ENCODE measurements at regions not wholly inside any gene's neighbourhood (a gene's known extent, or its start where the extent isn't known, plus 50 kb on each side); places are given as distances from the start of the nearest gene placed in this dataset.
"Not testable (repeated sequence)": the region's sequence is repeated elsewhere in the genome, so short reads cannot be mapped to it uniquely, and the experiment has no call there.

- H3K27me3 ChIP-seq (ENCODE audit: control insufficient read depth, insufficient read depth, low read length); H3K4me1 ChIP-seq (ENCODE audit: control insufficient read depth in 2 of 3, insufficient read depth in 2 of 3, low read depth in 1 of 3, low read length in 3 of 3); H3K27ac ChIP-seq (ENCODE audit: low read depth in 2 of 2, low read length in 2 of 2); H3K4me3 ChIP-seq (ENCODE audit: low read length in 3 of 3); H3K36me3 ChIP-seq (ENCODE audit: control insufficient read depth in 2 of 3, insufficient read depth in 3 of 3, low read length in 3 of 3); DNase-seq; H3K9me3 ChIP-seq (ENCODE audit: control insufficient read depth in 2 of 3, insufficient read depth in 1 of 3, low read length in 3 of 3); intact Hi-C loops (cut with DNase I); FAIRE-seq; H3K9ac ChIP-seq (ENCODE audit: low read length in 3 of 3): not testable (repeated sequence)
Measured at GRCh38 chr9:42931045-42931444, 747.6 kb downstream of the SPATA31A6 start.

- H3K4me1 ChIP-seq (ENCODE audit: control insufficient read depth in 2 of 3, insufficient read depth in 2 of 3, low read depth in 1 of 3, low read length in 3 of 3); intact Hi-C loops (cut with DNase I); FAIRE-seq; DNase-seq; H3K9ac ChIP-seq (ENCODE audit: low read length in 3 of 3); H3K27ac ChIP-seq (ENCODE audit: low read depth in 2 of 2, low read length in 2 of 2); H3K9me3 ChIP-seq (ENCODE audit: control insufficient read depth in 2 of 3, insufficient read depth in 1 of 3, low read length in 3 of 3); H3K27me3 ChIP-seq (ENCODE audit: control insufficient read depth, insufficient read depth, low read length); H3K36me3 ChIP-seq (ENCODE audit: control insufficient read depth in 2 of 3, insufficient read depth in 3 of 3, low read length in 3 of 3); H3K4me3 ChIP-seq (ENCODE audit: low read length in 3 of 3): not testable (repeated sequence)
Measured at GRCh38 chr9:42937583-42938235, 754.2 kb downstream of the SPATA31A6 start.

GRCh38 chr9:42947050-42947449 is 763.6 kb downstream of the SPATA31A6 start:
- H3K4me3 ChIP-seq (ENCODE audit: low read length in 3 of 3); H3K9me3 ChIP-seq (ENCODE audit: control insufficient read depth in 2 of 3, insufficient read depth in 1 of 3, low read length in 3 of 3); DNase-seq; H3K36me3 ChIP-seq (ENCODE audit: control insufficient read depth in 2 of 3, insufficient read depth in 3 of 3, low read length in 3 of 3); H3K27me3 ChIP-seq (ENCODE audit: control insufficient read depth, insufficient read depth, low read length); H3K9ac ChIP-seq (ENCODE audit: low read length in 3 of 3); FAIRE-seq; H3K4me1 ChIP-seq (ENCODE audit: control insufficient read depth in 2 of 3, insufficient read depth in 2 of 3, low read depth in 1 of 3, low read length in 3 of 3); intact Hi-C loops (cut with DNase I); H3K27ac ChIP-seq (ENCODE audit: low read depth in 2 of 2, low read length in 2 of 2): not testable (repeated sequence)

GRCh38 chr9:42951239-42951638 is 767.8 kb downstream of the SPATA31A6 start:
- H3K27ac ChIP-seq (ENCODE audit: low read depth in 2 of 2, low read length in 2 of 2); H3K4me1 ChIP-seq (ENCODE audit: control insufficient read depth in 2 of 3, insufficient read depth in 2 of 3, low read depth in 1 of 3, low read length in 3 of 3); H3K9me3 ChIP-seq (ENCODE audit: control insufficient read depth in 2 of 3, insufficient read depth in 1 of 3, low read length in 3 of 3); H3K9ac ChIP-seq (ENCODE audit: low read length in 3 of 3); H3K36me3 ChIP-seq (ENCODE audit: control insufficient read depth in 2 of 3, insufficient read depth in 3 of 3, low read length in 3 of 3); intact Hi-C loops (cut with DNase I); FAIRE-seq; H3K27me3 ChIP-seq (ENCODE audit: control insufficient read depth, insufficient read depth, low read length); H3K4me3 ChIP-seq (ENCODE audit: low read length in 3 of 3): not testable (repeated sequence)
- DNase-seq: peak in 3 of 5 donors; percentile 0 to 13 (median 7)

GRCh38 chr9:42965155-42965554 is 781.7 kb downstream of the SPATA31A6 start:
- FAIRE-seq; H3K4me3 ChIP-seq (ENCODE audit: low read length in 3 of 3); H3K9ac ChIP-seq (ENCODE audit: low read length in 3 of 3); H3K36me3 ChIP-seq (ENCODE audit: control insufficient read depth in 2 of 3, insufficient read depth in 3 of 3, low read length in 3 of 3); H3K4me1 ChIP-seq (ENCODE audit: control insufficient read depth in 2 of 3, insufficient read depth in 2 of 3, low read depth in 1 of 3, low read length in 3 of 3); DNase-seq; intact Hi-C loops (cut with DNase I); H3K27ac ChIP-seq (ENCODE audit: low read depth in 2 of 2, low read length in 2 of 2); H3K27me3 ChIP-seq (ENCODE audit: control insufficient read depth, insufficient read depth, low read length); H3K9me3 ChIP-seq (ENCODE audit: control insufficient read depth in 2 of 3, insufficient read depth in 1 of 3, low read length in 3 of 3): not testable (repeated sequence)

GRCh38 chr9:42971872-42972271 is 788.4 kb downstream of the SPATA31A6 start:
- FAIRE-seq; H3K9ac ChIP-seq (ENCODE audit: low read length in 3 of 3); H3K27me3 ChIP-seq (ENCODE audit: control insufficient read depth, insufficient read depth, low read length); H3K9me3 ChIP-seq (ENCODE audit: control insufficient read depth in 2 of 3, insufficient read depth in 1 of 3, low read length in 3 of 3); H3K36me3 ChIP-seq (ENCODE audit: control insufficient read depth in 2 of 3, insufficient read depth in 3 of 3, low read length in 3 of 3); DNase-seq; H3K27ac ChIP-seq (ENCODE audit: low read depth in 2 of 2, low read length in 2 of 2); H3K4me1 ChIP-seq (ENCODE audit: control insufficient read depth in 2 of 3, insufficient read depth in 2 of 3, low read depth in 1 of 3, low read length in 3 of 3); H3K4me3 ChIP-seq (ENCODE audit: low read length in 3 of 3); intact Hi-C loops (cut with DNase I): not testable (repeated sequence)

GRCh38 chr9:42974725-42975124 is 791.3 kb downstream of the SPATA31A6 start:
- H3K27ac ChIP-seq (ENCODE audit: low read depth in 2 of 2, low read length in 2 of 2); intact Hi-C loops (cut with DNase I); DNase-seq; H3K36me3 ChIP-seq (ENCODE audit: control insufficient read depth in 2 of 3, insufficient read depth in 3 of 3, low read length in 3 of 3); H3K27me3 ChIP-seq (ENCODE audit: control insufficient read depth, insufficient read depth, low read length); H3K9ac ChIP-seq (ENCODE audit: low read length in 3 of 3); H3K4me1 ChIP-seq (ENCODE audit: control insufficient read depth in 2 of 3, insufficient read depth in 2 of 3, low read depth in 1 of 3, low read length in 3 of 3); H3K4me3 ChIP-seq (ENCODE audit: low read length in 3 of 3); H3K9me3 ChIP-seq (ENCODE audit: control insufficient read depth in 2 of 3, insufficient read depth in 1 of 3, low read length in 3 of 3); FAIRE-seq: not testable (repeated sequence)

- H3K36me3 ChIP-seq (ENCODE audit: control insufficient read depth in 2 of 3, insufficient read depth in 3 of 3, low read length in 3 of 3); intact Hi-C loops (cut with DNase I); DNase-seq; H3K27ac ChIP-seq (ENCODE audit: low read depth in 2 of 2, low read length in 2 of 2); FAIRE-seq; H3K27me3 ChIP-seq (ENCODE audit: control insufficient read depth, insufficient read depth, low read length); H3K9me3 ChIP-seq (ENCODE audit: control insufficient read depth in 2 of 3, insufficient read depth in 1 of 3, low read length in 3 of 3); H3K4me3 ChIP-seq (ENCODE audit: low read length in 3 of 3); H3K9ac ChIP-seq (ENCODE audit: low read length in 3 of 3); H3K4me1 ChIP-seq (ENCODE audit: control insufficient read depth in 2 of 3, insufficient read depth in 2 of 3, low read depth in 1 of 3, low read length in 3 of 3): not testable (repeated sequence)
Measured at GRCh38 chr9:42984761-42985160, 801.3 kb downstream of the SPATA31A6 start.

Measured in kidney (tissue), 10 donors.